Common myeloid progenitor, CD34-positive (primary cell): ENCODE measurements at regions not wholly inside any gene's neighbourhood (a gene's known extent, or its start where the extent isn't known, plus 50 kb on each side); places are given as distances from the start of the nearest gene placed in this dataset.

Source experiments
- CTCF ChIA-PET: fragments of 350-600 bp; sonication (Branson Sonifier 250); formaldehyde crosslinking; loops from one replicate; lab custom pipeline; 2021; ENCODE audit warnings: antibody characterized with exemption; lab: Charles Lee
- POLR2A ChIA-PET: fragments of 350-600 bp; sonication (Branson Sonifier 250); formaldehyde crosslinking; loops from one replicate; lab custom pipeline; 2021; ENCODE audit warnings: antibody characterized with exemption; lab: Charles Lee
- DNase-seq, 3 donors: peaks; one replicate each; pipeline versions ENCODE4 v3.0.0 to v3.0.0-alpha.2; 2013
- H3K27ac ChIP-seq, 2 experiments: 1 replicate in 1 of 2; 2 replicates in 1 of 2; pipeline ENCODE4 v1.7.0; 2013; ENCODE audit warnings: inconsistent platforms in 2 of 2, low read length in 2 of 2, mild to moderate bottlenecking in 2 of 2, low read depth in 1 of 2, moderate library complexity in 1 of 2; ENCODE audit not compliant: severe bottlenecking in 2 of 2, insufficient read depth in 1 of 2, poor library complexity in 1 of 2
- H3K27me3 ChIP-seq, 5 experiments: replicated peaks in 2 of 5; 1 replicate in 3 of 5; 2 replicates in 2 of 5; pipeline versions ENCODE4 v1.6.1 to v1.7.0; 2013; ENCODE audit warnings: low read length in 4 of 5, mild to moderate bottlenecking in 2 of 5, moderate library complexity in 2 of 5, inconsistent platforms in 1 of 5; ENCODE audit not compliant: insufficient read depth in 5 of 5, control insufficient read depth in 4 of 5
- H3K36me3 ChIP-seq, 4 experiments: 1 replicate in 2 of 4; 2 replicates in 2 of 4; pipeline versions ENCODE4 v1.6.1 to v1.7.0; 2013; ENCODE audit warnings: low read length in 3 of 4, control low read depth in 1 of 4, mild to moderate bottlenecking in 1 of 4; ENCODE audit not compliant: control insufficient read depth in 4 of 4, insufficient read depth in 4 of 4
- H3K4me1 ChIP-seq, 4 experiments: 1 replicate in 3 of 4; 2 replicates in 1 of 4; pipeline versions ENCODE4 v1.6.1 to v1.7.1; 2013; ENCODE audit warnings: low read length in 3 of 4, mild to moderate bottlenecking in 3 of 4, control low read depth in 1 of 4, inconsistent platforms in 1 of 4, moderate library complexity in 1 of 4; ENCODE audit not compliant: control insufficient read depth in 4 of 4, insufficient read depth in 4 of 4; ENCODE audit errors: control extremely low read depth in 1 of 4
- H3K4me3 ChIP-seq, 7 experiments: 1 replicate in 4 of 7; 2 replicates in 3 of 7; pipeline versions ENCODE4 v1.5.1 to v1.7.0; 2013; ENCODE audit warnings: mild to moderate bottlenecking in 7 of 7, low read length in 6 of 7, moderate library complexity in 6 of 7, inconsistent platforms in 2 of 7, low read depth in 2 of 7, control low read depth in 1 of 7; ENCODE audit not compliant: insufficient read depth in 4 of 7, control insufficient read depth in 1 of 7; ENCODE audit errors: extremely low read depth in 1 of 7
- H3K9me3 ChIP-seq, 5 experiments: 1 replicate in 4 of 5; 2 replicates in 1 of 5; pipeline versions ENCODE4 v1.6.1 to v1.7.1; 2013; ENCODE audit warnings: low read length in 4 of 5, mild to moderate bottlenecking in 2 of 5, inconsistent platforms in 1 of 5, low read depth in 1 of 5, moderate library complexity in 1 of 5; ENCODE audit not compliant: control insufficient read depth in 4 of 5, insufficient read depth in 2 of 5; ENCODE audit errors: control extremely low read depth in 1 of 5
- WGBS: methylation state at CpG from one replicate; pipeline ENCODE4 v1.1.5; 2013; ENCODE audit not compliant: insufficient coverage; 5-methylcytosine and 5-hydroxymethylcytosine counted together

DNA sequence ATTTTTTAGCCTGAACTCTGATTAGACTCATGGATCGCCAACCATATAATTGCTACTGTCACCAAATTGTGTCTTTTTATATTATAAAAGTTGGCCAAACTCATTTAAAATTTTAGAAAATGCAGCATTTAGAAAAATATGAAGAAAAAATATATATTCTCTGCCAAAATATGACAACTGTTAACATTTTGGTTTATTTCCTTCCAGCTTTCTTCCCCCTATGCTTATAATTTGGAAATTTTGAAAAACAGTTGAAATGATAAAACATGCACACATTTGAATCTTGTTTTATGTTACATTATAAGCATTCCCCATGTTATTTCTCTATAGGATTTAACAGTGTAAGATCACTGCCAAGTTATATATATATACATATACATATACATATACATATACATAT, 1112.8 kb downstream of the TUSC7 start:
- no peaks in the 10 kb centered on the region for H3K9me3 ChIP-seq
- no peak overlapping the region for H3K4me3 ChIP-seq
- H3K4me1 ChIP-seq, result no peaks in the 10 kb centered on the region
- CTCF ChIA-PET, result no interaction called here
- no CpG with 5 or more reads among the region's 1 CpG for WGBS
- no peak overlapping the region for H3K27ac ChIP-seq
- POLR2A ChIA-PET, result no interaction called here
- H3K27me3 ChIP-seq, result no peaks in the 10 kb centered on the region
- DNase-seq, result no peak
- no peaks in the 10 kb centered on the region for H3K36me3 ChIP-seq

DNA sequence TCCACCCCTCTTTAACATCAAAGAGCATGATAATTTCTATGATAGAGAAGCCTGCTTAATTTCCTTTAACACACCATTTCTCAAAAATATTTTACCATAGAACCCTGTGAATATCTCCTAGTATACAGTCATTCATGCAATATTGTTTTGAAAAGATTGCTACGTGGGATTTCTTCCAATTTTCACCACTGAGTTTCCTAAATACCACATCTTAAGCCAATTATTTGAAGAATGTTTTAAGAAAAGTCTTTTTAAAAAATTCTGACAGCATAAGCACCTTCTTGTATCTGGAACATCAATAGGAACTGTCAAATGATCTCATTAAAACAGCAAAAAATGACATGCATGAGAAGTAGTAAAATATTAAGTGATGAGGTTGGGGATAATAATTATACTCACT, 1126.7 kb downstream of the TUSC7 start:
- Histone ChIP-seq H3K9me3 (no peaks in the 10 kb centered on the region), H3K27me3 (no peaks in the 10 kb centered on the region), H3K4me1 (no peaks in the 10 kb centered on the region), H3K36me3 (no peaks in the 10 kb centered on the region), H3K4me3 (no peak overlapping the region), H3K27ac (no peak overlapping the region)
- no peak for DNase-seq
- ChIA-PET POLR2A (no interaction called here), CTCF (no interaction called here)
- no CpG with 5 or more reads among the region's 1 CpG for WGBS

GRCh38 chr3:117837391-117837790, 1127.8 kb downstream of the TUSC7 start:
- no peaks in the 10 kb centered on the region for H3K36me3 ChIP-seq
- H3K4me3 ChIP-seq, result no peak overlapping the region
- ChIA-PET CTCF (no interaction called here), POLR2A (no interaction called here)
- no peaks in the 10 kb centered on the region for H3K27me3 ChIP-seq
- no peaks in the 10 kb centered on the region for H3K4me1 ChIP-seq
- 60% methylated on average over 1 of the region's 1 CpG for WGBS
- no peaks in the 10 kb centered on the region for H3K9me3 ChIP-seq
- no peak for DNase-seq
- no peak overlapping the region for H3K27ac ChIP-seq

GRCh38 chr3:117842086-117842485, 1132.5 kb downstream of the TUSC7 start:
- POLR2A ChIA-PET, result no interaction called here

GRCh38 chr3:117843356-117843755, 1133.8 kb downstream of the TUSC7 start:
- DNase-seq, result no peak
- no peaks in the 10 kb centered on the region for H3K4me1 ChIP-seq
- H3K27me3 ChIP-seq, result no peaks in the 10 kb centered on the region
- ChIA-PET CTCF (no interaction called here), POLR2A (no interaction called here)
- H3K36me3 ChIP-seq, result no peaks in the 10 kb centered on the region
- H3K27ac ChIP-seq, result no peak overlapping the region
- H3K4me3 ChIP-seq, result no peak overlapping the region
- no peaks in the 10 kb centered on the region for H3K9me3 ChIP-seq

More at GRCh38 chr3:117842086-117842485, 1132.5 kb downstream of the TUSC7 start:
- WGBS, result 100% methylated on average over 1 of the region's 1 CpG
- H3K36me3 ChIP-seq, result no peaks in the 10 kb centered on the region
- H3K4me3 ChIP-seq, result no peak overlapping the region
- no peaks in the 10 kb centered on the region for H3K27me3 ChIP-seq
- no peaks in the 10 kb centered on the region for H3K9me3 ChIP-seq
- CTCF ChIA-PET, result interaction anchor here (0.6 kb wide), 1 partner anchor 1624 kb away, joined by 3 read pairs; no protein-coding TSS in a partner anchor
- no peak for DNase-seq
- no peak overlapping the region for H3K27ac ChIP-seq
- no peaks in the 10 kb centered on the region for H3K4me1 ChIP-seq

DNA sequence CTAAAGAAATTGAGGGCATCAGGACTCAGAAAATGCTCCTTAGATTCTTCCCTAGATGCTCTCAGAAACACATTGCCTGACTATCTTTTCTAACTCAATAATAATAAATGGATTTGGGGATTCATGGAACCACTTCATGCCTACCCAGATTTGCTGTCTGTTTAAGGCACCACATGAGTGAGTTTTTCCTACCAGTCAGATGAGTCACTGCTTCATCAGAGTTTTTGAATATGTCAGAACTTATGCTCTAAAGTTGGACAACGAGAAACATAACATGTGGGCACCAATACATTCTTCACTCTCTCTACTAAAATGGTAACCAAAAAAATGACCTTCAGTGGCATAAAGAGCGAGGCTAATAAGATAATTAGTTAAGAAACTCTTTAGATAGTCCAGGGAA, 1135.1 kb downstream of the TUSC7 start:
- no CpG with 5 or more reads among the region's 2 CpGs for WGBS
- Histone ChIP-seq H3K27ac (no peak overlapping the region), H3K4me3 (no peak overlapping the region), H3K27me3 (no peaks in the 10 kb centered on the region), H3K36me3 (no peaks in the 10 kb centered on the region), H3K4me1 (no peaks in the 10 kb centered on the region), H3K9me3 (no peaks in the 10 kb centered on the region)
- CTCF ChIA-PET, result no interaction called here
- DNase-seq, result no peak
- POLR2A ChIA-PET, result no interaction called here

- no peak overlapping the region for H3K27ac ChIP-seq
- ChIA-PET CTCF (interaction anchor here (0.9 to 1.5 kb wide), 2 partner anchors 19 kb away, joined by 3 read pairs; no protein-coding TSS in a partner anchor), POLR2A (no interaction called here)
- 0% methylated on average over 1 of the region's 1 CpG for WGBS
- H3K36me3 ChIP-seq, result no peaks in the 10 kb centered on the region
- peak; percentile 2 to 61 (median 59) for DNase-seq
- no peaks in the 10 kb centered on the region for H3K9me3 ChIP-seq
- H3K27me3 ChIP-seq, result no peaks in the 10 kb centered on the region
- H3K4me1 ChIP-seq, result no peaks in the 10 kb centered on the region
- peak overlapping the region in 1 of 7 experiments; percentile 31 for H3K4me3 ChIP-seq
These were observed 1136.7 kb downstream of the TUSC7 start for GRCh38 chr3:117846238-117846637.
